ENCODE measurements at regions not wholly inside any gene's neighbourhood (a gene's known extent, or its start where the extent isn't known, plus 50 kb on each side); places are given as distances from the start of the nearest gene placed in this dataset.

DNA sequence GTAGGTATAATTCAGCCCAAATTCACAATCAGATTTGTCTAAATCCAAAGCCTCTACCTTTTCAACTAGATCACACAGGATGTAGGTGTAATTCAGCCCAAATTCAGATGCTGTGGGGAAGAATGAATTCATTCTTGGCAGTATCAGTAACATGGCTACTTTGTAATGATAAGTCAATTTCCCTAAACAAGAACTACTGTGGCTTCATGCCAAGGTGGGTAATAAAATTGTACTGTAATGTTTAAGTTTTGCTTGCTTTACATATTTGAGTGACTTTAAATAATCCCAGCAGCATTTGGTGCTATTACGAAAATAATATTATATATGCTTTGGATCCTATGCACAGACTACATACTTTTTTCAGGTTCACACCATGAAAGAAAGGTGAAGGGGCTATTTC is 239.1 kb downstream of the HDGFL1 start:
- no peak for DNase-seq (ENCODE audit: low read depth)

- DNase-seq (ENCODE audit: low read depth) = no peak
Measured at GRCh38 chr6:22809370-22809769, 240.0 kb downstream of the HDGFL1 start.

GRCh38 chr6:22819209-22819608 is 249.8 kb downstream of the HDGFL1 start:
- DNase-seq (ENCODE audit: low read depth) = no peak

- peak; percentile 29 for DNase-seq (ENCODE audit: low read depth)
Measured at GRCh38 chr6:22821664-22822320, 252.4 kb downstream of the HDGFL1 start.

GRCh38 chr6:22825210-22825609 is 255.8 kb downstream of the HDGFL1 start:
- no peak for DNase-seq (ENCODE audit: low read depth)

DNA sequence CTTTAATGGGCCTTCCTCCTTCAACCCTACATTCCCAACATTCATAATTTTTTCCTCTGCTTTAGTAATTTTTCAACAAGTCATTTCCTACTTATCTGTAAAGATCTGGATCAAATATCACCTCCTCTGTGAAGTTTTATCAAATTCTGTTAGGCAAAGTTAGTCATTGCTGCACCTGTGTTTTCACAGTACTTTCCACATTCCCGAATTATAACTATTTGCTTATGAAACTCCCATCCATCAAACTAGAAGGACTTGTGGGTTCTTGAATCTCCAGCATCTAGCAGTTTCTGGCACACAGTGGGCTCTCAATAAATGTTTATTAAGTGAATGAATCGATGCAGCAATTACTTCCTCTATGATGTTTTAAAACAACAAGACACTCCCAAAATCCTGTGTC is 257.6 kb downstream of the HDGFL1 start:
- no peak for DNase-seq (ENCODE audit: low read depth)

- DNase-seq (ENCODE audit: low read depth) = no peak
Measured at GRCh38 chr6:22827760-22828159, 258.4 kb downstream of the HDGFL1 start.

- peak; percentile 80 for DNase-seq (ENCODE audit: low read depth)
Measured at GRCh38 chr6:22828179-22829062, 259.1 kb downstream of the HDGFL1 start.

- DNase-seq (ENCODE audit: low read depth) = no peak
Measured at GRCh38 chr6:22829070-22829469, 259.7 kb downstream of the HDGFL1 start.

GRCh38 chr6:22830463-22830862 is 261.1 kb downstream of the HDGFL1 start:
- DNase-seq (ENCODE audit: low read depth) = no peak

- DNase-seq (ENCODE audit: low read depth) = no peak
Measured at GRCh38 chr6:22833191-22833590, 263.8 kb downstream of the HDGFL1 start.

GRCh38 chr6:22838345-22838744 is 269.0 kb downstream of the HDGFL1 start:
- DNase-seq (ENCODE audit: low read depth) = no peak

GRCh38 chr6:22845467-22845866 is 276.1 kb downstream of the HDGFL1 start:
- no peak for DNase-seq (ENCODE audit: low read depth)

DNA sequence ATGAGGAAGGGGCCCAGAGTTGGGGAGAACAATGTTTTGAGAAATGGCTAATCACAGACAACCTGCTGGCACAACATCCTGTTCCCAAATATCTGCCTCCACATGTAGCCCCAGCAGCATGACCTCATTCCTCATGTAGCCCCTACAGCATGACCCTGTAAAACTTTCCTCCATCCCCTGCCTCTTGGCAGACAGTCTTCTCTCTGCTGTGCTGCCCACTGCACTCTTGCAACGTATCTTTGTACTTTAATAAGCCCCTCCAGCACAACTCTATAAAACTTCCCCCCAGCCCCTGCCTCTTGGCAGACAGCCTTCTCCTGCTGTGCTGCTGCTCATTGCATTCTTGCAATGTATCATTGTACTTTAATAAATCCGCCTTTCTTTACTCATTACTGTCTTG is 278.8 kb downstream of the HDGFL1 start:
- DNase-seq (ENCODE audit: low read depth) = no peak

DNA sequence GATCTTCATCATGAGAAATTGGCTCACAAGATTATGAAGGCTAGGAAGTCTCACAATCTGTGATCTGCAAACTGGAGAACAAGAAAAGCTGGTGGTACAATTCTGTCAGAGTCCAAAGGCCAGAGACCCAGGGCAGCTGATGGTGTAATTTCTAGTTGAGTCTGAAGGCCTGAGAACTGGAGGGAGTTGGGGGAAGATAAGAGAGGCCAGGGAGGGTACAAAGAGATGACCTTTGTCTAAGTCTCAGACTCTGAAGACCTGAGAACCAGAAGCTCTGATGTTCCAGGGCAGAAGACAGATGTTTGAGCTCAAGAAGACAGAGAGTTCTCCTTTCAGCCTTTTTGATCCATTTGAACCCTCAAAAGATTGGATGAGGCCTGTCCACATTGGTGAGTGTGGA is 280.6 kb downstream of the HDGFL1 start:
- DNase-seq (ENCODE audit: low read depth) = no peak

GRCh38 chr6:22852101-22852500 is 282.7 kb downstream of the HDGFL1 start:
- no peak for DNase-seq (ENCODE audit: low read depth)

- no peak for DNase-seq (ENCODE audit: low read depth)
Measured at GRCh38 chr6:22873513-22874136, 304.3 kb downstream of the HDGFL1 start.

GRCh38 chr6:22875845-22876244 is 306.5 kb downstream of the HDGFL1 start:
- DNase-seq (ENCODE audit: low read depth) = no peak

DNA sequence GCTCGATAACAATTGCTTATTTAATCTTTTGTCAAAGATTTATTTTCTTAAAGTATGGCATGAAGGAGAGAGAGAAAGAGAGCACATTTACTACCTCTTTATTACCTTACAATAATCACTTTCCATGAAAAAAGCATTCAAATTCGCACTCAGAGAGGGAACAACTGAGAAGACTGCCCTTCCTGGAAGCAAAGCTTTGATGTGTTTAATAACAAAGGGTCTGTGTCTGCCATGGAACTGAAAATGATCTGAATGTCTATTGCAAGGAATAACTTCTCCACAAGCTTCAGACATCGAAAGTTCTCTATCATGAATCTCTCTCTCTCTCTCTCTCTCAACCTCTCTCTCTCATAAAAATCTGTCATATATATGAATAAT is 308.9 kb downstream of the HDGFL1 start:
- no peak for DNase-seq (ENCODE audit: low read depth)

DNA sequence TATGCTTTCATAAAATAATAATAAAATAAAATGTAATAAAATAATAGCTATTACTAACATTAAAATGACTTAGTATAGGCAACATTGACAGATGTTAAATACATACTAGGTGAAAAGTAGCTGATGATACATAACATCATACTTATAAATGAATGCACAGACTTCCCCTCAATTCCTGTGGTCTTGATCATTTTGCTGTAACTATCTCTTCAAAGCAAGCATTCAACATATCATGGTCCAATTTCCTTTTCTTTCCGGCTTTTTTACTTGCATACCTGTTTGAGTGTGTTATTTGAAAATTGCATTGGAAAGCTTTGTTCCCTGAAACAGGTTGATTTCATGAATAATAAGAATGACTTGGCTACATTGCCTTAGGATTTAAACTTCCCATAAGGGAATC is 309.3 kb downstream of the HDGFL1 start:
- DNase-seq (ENCODE audit: low read depth) = no peak

DNA sequence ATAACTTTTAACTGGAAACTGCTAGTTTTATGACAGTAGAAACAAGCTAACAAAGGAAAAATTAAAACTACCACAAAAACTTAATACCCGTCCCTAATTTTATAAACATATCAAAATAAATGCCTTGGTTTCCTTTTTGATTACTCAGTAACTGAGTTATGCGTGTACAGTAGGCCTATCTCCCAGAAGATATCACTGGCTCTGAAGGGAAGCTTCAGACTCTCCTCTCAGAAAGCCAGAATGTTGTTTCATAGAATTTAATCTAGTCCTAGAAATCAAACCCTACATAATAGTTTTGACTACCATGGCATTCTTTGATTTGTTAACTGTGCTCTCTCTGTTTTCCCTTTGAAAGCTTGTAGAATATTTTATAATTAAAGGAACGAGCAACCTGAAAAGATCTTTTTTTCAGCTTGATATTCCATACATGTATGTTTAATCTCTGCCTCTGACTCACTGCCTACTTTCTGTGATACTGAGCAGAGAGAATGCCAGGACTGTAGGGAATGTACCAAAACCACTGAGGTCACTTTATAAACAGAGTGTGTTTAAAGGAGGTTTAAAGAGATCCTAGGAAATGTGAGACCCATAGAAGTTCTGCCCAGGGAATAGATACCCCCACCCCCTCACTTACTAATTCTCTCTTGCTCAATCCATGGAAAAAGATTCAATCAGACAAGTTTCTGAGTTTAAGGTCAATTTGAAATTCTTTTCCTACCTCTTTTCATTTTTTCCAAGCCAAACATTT is 311.5 kb downstream of the HDGFL1 start:
- DNase-seq (ENCODE audit: low read depth) = peak; percentile 64

- DNase-seq (ENCODE audit: low read depth) = no peak
Measured at GRCh38 chr6:22882581-22882980, 313.2 kb downstream of the HDGFL1 start.
